SK-N-SH (cell line): ENCODE measurements at regions not wholly inside any gene's neighbourhood (a gene's known extent, or its start where the extent isn't known, plus 50 kb on each side); places are given as distances from the start of the nearest gene placed in this dataset.

ENCODE experiments used
- CHD2 ChIP-seq: fragments of 150-350 bp; IDR thresholded peaks from 2 replicates; pipeline ENCODE4 v1.6.1; 2018; ENCODE audit warnings: low read length; ENCODE audit not compliant: partially characterized antibody
- EP300 ChIP-seq, 2 experiments: IDR thresholded peaks; 2 replicates each; pipeline versions ENCODE4 v1.4.0 to v1.6.1; 2012; ENCODE audit warnings: borderline replicate concordance in 1 of 2, low read depth in 1 of 2, low read length in 1 of 2
- FOXM1 ChIP-seq: IDR thresholded peaks from 2 replicates; pipeline ENCODE4 v1.4.0; 2012; ENCODE audit warnings: low read depth, mild to moderate bottlenecking
- MXI1 ChIP-seq: IDR thresholded peaks from 2 replicates; pipeline ENCODE4 v1.6.1; 2012; ENCODE audit warnings: mild to moderate bottlenecking, low read depth, low read length, improper control_type of control experiment
- POLR2AphosphoS5 ChIP-seq: IDR thresholded peaks from 2 replicates; pipeline ENCODE4 v1.6.1; 2012; ENCODE audit warnings: low read depth, low read length
- RAD21 ChIP-seq: IDR thresholded peaks from 2 replicates; pipeline ENCODE4 v1.6.1; 2012; ENCODE audit warnings: mild to moderate bottlenecking, low read length
- RCOR1 ChIP-seq: fragments of 150-350 bp; IDR thresholded peaks from 2 replicates; pipeline ENCODE4 v1.6.1; 2017; ENCODE audit warnings: antibody characterized with exemption, low read length
- SMC3 ChIP-seq: IDR thresholded peaks from 2 replicates; pipeline ENCODE4 v1.6.1; 2012; ENCODE audit warnings: low read depth, low read length, improper control_type of control experiment
- TAF1 ChIP-seq: IDR thresholded peaks from 2 replicates; pipeline ENCODE4 v1.6.1; 2012; ENCODE audit warnings: low read depth, mild to moderate bottlenecking, low read length, moderate library complexity, borderline replicate concordance
- USF2 ChIP-seq: fragments of 150-350 bp; IDR thresholded peaks from 2 replicates; pipeline ENCODE4 v1.6.1; 2017; ENCODE audit warnings: antibody characterized with exemption, low read length, low read depth, borderline replicate concordance
- TF ChIP-seq, protein P1 (sequence below): fragments of 200-600 bp; sonication (generic); IDR thresholded peaks from 2 replicates; pipeline ENCODE4 v1.6.1; 2017; ENCODE audit warnings: antibody characterized with exemption, mild to moderate bottlenecking, moderate library complexity

DNA sequence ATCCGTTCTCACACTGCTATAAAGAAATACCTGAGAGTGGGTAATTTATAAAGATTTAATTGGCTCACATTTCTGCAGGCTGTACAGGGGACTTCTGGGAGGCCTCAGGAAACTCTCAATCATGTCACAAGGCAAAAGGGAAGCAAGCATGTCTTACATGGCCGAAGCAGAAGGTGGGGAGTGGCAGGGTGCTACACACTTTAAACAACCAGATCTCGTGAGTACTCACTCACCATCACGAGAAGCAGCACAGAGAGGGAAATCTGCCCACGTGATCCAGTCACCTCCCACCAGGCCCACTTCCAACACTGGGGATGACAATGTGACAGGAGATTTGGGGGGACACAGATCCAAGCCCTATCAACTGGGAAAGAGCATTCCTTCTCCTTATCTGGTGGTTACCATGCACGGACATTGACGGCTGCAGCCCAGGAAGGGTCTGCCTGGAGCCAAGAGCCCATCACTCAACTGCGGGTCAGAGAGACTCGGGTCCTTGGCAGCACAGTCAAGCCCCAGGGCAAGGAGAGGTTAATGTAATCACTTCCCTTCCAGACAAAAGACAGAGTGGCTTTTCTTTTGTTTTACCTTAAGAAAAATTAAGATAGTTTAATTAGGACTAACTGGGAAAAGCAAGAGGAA is 112.3 kb upstream of the CST7 start:
- TF ChIP-seq, protein P1, sequence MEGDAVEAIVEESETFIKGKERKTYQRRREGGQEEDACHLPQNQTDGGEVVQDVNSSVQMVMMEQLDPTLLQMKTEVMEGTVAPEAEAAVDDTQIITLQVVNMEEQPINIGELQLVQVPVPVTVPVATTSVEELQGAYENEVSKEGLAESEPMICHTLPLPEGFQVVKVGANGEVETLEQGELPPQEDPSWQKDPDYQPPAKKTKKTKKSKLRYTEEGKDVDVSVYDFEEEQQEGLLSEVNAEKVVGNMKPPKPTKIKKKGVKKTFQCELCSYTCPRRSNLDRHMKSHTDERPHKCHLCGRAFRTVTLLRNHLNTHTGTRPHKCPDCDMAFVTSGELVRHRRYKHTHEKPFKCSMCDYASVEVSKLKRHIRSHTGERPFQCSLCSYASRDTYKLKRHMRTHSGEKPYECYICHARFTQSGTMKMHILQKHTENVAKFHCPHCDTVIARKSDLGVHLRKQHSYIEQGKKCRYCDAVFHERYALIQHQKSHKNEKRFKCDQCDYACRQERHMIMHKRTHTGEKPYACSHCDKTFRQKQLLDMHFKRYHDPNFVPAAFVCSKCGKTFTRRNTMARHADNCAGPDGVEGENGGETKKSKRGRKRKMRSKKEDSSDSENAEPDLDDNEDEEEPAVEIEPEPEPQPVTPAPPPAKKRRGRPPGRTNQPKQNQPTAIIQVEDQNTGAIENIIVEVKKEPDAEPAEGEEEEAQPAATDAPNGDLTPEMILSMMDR, result no peak
- TF ChIP-seq CHD2 (no peak), MXI1 (no peak), EP300 (IDR thresholded peaks at IDR 0.05; ENCODE audit: borderline replicate concordance in 1 of 2, low read depth in 1 of 2, low read length in 1 of 2) (no peak), RCOR1 (no peak), TAF1 (no peak), FOXM1 (no peak), USF2 (no peak), POLR2AphosphoS5 (no peak), SMC3 (no peak), RAD21 (no peak)
